Nucleus accumbens (tissue), 56 donors: ENCODE measurements at regions not wholly inside any gene's neighbourhood (a gene's known extent, or its start where the extent isn't known, plus 50 kb on each side); places are given as distances from the start of the nearest gene placed in this dataset.

Experiments
- DNase-seq, 56 donors: peaks; one replicate each; lab custom pipeline; 2025; lab: John Stamatoyannopoulos, UW

DNA sequence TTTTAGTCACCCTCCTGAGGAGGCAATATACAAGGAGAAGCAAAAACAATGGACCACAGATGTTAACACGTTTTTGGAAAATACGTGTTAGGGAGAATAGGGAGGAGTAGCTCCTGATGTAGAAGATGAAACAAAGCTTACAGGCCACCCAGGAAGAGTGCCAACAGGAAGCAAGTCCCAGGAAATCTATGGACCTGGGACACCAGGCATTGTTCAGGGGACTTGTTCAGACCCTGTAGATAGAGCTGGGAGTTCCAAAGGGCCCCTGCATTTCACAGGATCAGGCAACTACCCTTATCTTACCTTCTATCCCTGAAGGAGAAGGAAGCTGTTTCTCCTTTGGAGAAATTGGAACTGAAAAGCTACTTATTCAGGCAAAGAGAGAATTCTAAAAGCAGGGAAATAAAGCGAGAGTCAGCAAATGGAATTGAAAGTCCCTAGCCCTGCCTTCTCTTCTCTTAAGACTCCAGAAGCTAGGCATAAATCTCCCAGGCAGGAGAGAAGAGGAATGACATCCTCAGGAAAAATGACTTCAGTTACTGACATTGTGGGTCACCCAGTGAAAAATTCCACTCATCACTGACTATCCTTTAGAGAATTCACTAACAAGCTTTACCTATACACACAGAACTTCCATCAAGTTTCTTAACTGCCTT, 77.7 kb upstream of the FAM3C start:
- DNase-seq = no peak

- DNase-seq = no peak
Measured at GRCh38 chr7:121466455-121466854, 70.3 kb upstream of the FAM3C start.

GRCh38 chr7:121459148-121459547, 63.0 kb upstream of the FAM3C start:
- no peak for DNase-seq

DNA sequence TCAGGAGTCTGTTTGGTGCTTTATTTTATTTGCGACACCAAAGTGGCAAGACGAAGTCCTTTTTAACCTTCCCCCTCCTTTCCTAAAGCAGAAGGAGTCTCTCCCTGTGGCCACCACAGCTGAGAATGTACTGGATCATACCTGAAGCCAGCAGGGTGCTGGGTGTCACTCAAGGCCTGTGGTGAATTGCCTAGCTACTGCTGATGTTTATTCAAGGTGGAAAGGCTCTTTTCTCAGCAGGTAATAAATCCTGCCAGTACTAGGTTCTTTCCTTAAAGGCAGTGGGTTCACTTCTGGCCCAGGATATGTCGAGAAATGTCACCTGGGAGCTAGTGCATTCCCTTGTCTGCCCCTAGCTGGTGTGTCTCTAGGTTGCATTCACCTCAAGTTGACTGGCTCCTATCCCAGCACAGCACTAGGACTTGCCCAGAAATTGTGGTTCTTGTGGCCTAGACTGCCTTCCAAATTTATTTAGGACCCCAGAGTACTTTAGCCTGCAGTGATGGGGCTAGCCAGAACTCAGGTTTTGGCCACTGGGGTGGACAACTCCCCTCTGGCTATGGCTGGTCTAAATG, 60.8 kb upstream of the FAM3C start:
- DNase-seq = no peak

DNA sequence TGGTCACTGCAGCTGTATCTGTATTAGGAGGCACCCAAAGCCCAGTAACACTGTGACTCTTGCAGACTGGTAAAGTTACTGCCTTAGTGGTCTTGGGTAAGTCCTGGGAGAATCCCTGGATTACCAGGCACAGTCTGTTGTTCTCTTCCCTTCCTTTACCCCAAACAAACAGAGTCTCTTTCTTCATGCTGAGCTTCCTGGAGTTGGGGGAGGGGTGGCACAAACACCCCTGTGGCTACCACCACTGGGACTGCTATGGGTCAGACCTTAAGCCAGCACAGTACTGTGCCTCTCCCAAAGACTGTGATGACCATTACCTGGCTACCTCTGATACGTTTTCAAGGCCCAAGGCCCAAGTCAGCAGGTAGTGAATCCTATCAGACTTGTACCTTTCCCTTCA, 59.9 kb upstream of the FAM3C start:
- DNase-seq = no peak

GRCh38 chr7:121452389-121452788, 56.3 kb upstream of the FAM3C start:
- DNase-seq = no peak

GRCh38 chr7:121451367-121452094, 55.4 kb upstream of the FAM3C start:
- DNase-seq = no peak

- DNase-seq = no peak
Measured at GRCh38 chr7:121450631-121451198, 54.6 kb upstream of the FAM3C start.

- no peak for DNase-seq
Measured at GRCh38 chr7:121449735-121450240, 53.7 kb upstream of the FAM3C start.

- DNase-seq = no peak
Measured at GRCh38 chr7:121449329-121449728, 53.2 kb upstream of the FAM3C start.

- DNase-seq = no peak
Measured at GRCh38 chr7:121448429-121448828, 52.3 kb upstream of the FAM3C start.

- DNase-seq = no peak
Measured at GRCh38 chr7:121447911-121448300, 51.8 kb upstream of the FAM3C start.

- no peak for DNase-seq
Measured at GRCh38 chr7:121447243-121447910, 51.3 kb upstream of the FAM3C start.

- no peak for DNase-seq
Measured at GRCh38 chr7:121446526-121446925, 50.4 kb upstream of the FAM3C start.
